ENCODE measurements at regions not wholly inside any gene's neighbourhood (a gene's known extent, or its start where the extent isn't known, plus 50 kb on each side); places are given as distances from the start of the nearest gene placed in this dataset.

DNA sequence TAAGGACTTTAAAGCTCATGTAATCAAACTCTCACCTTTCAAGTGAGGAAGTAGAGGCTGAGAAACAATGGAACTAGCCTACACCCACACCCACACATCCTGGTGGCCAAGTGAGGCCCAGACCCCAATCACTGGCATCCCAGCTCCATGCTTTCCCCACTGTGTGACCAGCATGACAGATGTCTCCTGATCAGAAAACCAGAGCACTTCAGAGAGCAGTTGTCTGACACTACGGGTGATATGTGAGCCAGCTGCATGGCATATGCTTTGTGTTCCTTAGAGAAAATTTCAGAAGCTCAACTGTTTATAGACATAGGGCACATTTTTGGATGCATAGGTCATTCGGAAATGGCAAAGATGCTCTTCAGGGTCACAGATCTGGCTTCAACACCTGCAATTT lies 315.2 kb downstream of the NDFIP2 start:
- Histone ChIP-seq H3K36me3 (ENCODE audit: control insufficient read depth, insufficient read depth, low read length) (no peaks in the 10 kb centered on the region), H3K4me3 (ENCODE audit: low read length) (no peak overlapping the region), H3K27ac (ENCODE audit: low read depth, low read length) (no peak overlapping the region), H3K4me1 (ENCODE audit: control insufficient read depth, insufficient read depth, low read length) (no peaks in the 10 kb centered on the region), H3K27me3 (ENCODE audit: control insufficient read depth, insufficient read depth, low read length) (no peaks in the 10 kb centered on the region), H3K9ac (ENCODE audit: low read length) (no peak overlapping the region)

DNA sequence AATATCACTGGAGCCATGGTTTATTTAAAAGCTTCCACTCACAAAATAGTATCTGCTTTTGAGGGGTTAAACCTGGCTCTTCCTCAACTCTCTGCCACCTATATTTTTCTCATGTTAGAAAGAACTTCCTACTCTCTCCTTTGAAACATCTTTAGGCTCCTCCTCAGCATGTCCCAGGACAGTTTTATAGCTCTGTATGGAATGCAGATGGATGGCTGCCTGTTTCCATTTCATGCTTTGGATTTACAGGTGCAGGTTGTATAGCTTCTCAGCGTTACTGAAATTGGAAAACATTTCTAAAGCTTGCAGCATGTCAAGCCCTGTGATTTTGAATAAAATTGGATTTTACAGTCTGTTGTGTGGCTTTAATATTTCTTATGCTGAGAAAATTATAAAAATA lies 314.0 kb downstream of the NDFIP2 start:
- Histone ChIP-seq H3K9ac (ENCODE audit: low read length) (no peak overlapping the region), H3K27me3 (ENCODE audit: control insufficient read depth, insufficient read depth, low read length) (no peaks in the 10 kb centered on the region), H3K4me3 (ENCODE audit: low read length) (no peak overlapping the region), H3K4me1 (ENCODE audit: control insufficient read depth, insufficient read depth, low read length) (no peaks in the 10 kb centered on the region), H3K27ac (ENCODE audit: low read depth, low read length) (no peak overlapping the region), H3K36me3 (ENCODE audit: control insufficient read depth, insufficient read depth, low read length) (no peaks in the 10 kb centered on the region)

GRCh38 chr13:79792716-79793115 lies 311.8 kb downstream of the NDFIP2 start:
- Histone ChIP-seq H3K36me3 (ENCODE audit: control insufficient read depth, insufficient read depth, low read length) (no peaks in the 10 kb centered on the region), H3K27me3 (ENCODE audit: control insufficient read depth, insufficient read depth, low read length) (no peaks in the 10 kb centered on the region), H3K27ac (ENCODE audit: low read depth, low read length) (no peak overlapping the region), H3K9ac (ENCODE audit: low read length) (no peak overlapping the region), H3K4me3 (ENCODE audit: low read length) (no peak overlapping the region), H3K4me1 (ENCODE audit: control insufficient read depth, insufficient read depth, low read length) (no peaks in the 10 kb centered on the region)

- Histone ChIP-seq H3K36me3 (ENCODE audit: control insufficient read depth, insufficient read depth, low read length) (no peaks in the 10 kb centered on the region), H3K27me3 (ENCODE audit: control insufficient read depth, insufficient read depth, low read length) (no peaks in the 10 kb centered on the region), H3K9ac (ENCODE audit: low read length) (no peak overlapping the region), H3K4me1 (ENCODE audit: control insufficient read depth, insufficient read depth, low read length) (no peaks in the 10 kb centered on the region), H3K27ac (ENCODE audit: low read depth, low read length) (no peak overlapping the region), H3K4me3 (ENCODE audit: low read length) (no peak overlapping the region)
Measured at GRCh38 chr13:79791471-79792042, 310.6 kb downstream of the NDFIP2 start.

DNA sequence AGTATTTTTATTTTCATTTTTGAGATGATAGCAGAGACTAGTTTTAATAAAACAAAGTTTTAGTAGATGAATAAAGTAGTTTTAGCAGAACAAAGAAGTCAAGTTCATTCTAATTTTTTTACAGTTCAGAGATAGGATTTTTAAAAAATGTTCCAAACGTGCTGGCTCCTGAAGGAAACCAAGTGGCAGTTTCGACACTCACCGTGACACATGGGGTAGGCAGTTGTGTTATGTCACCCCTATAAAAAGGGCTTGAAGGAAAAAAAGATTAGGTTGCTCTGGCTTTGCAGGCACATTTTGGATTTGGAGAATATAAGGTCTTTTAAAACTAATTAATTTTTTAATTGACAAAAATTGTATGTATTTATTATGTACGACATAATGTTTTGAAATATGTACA lies 305.2 kb downstream of the NDFIP2 start:
- Histone ChIP-seq H3K9ac (ENCODE audit: low read length) (no peak overlapping the region), H3K4me3 (ENCODE audit: low read length) (no peak overlapping the region), H3K4me1 (ENCODE audit: control insufficient read depth, insufficient read depth, low read length) (no peaks in the 10 kb centered on the region), H3K36me3 (ENCODE audit: control insufficient read depth, insufficient read depth, low read length) (no peaks in the 10 kb centered on the region), H3K27me3 (ENCODE audit: control insufficient read depth, insufficient read depth, low read length) (no peaks in the 10 kb centered on the region), H3K27ac (ENCODE audit: low read depth, low read length) (no peak overlapping the region)

- no peak overlapping the region for H3K4me3 ChIP-seq (ENCODE audit: low read length)
- H3K27ac ChIP-seq (ENCODE audit: low read depth, low read length) = no peak overlapping the region
- no peaks in the 10 kb centered on the region for H3K27me3 ChIP-seq (ENCODE audit: control insufficient read depth, insufficient read depth, low read length)
- H3K36me3 ChIP-seq (ENCODE audit: control insufficient read depth, insufficient read depth, low read length) = no peaks in the 10 kb centered on the region
- no peaks in the 10 kb centered on the region for H3K4me1 ChIP-seq (ENCODE audit: control insufficient read depth, insufficient read depth, low read length)
- no peak overlapping the region for H3K9ac ChIP-seq (ENCODE audit: low read length)
Measured at GRCh38 chr13:79782541-79783205, 301.7 kb downstream of the NDFIP2 start.

- H3K9ac ChIP-seq (ENCODE audit: low read length) = no peak overlapping the region
- H3K4me1 ChIP-seq (ENCODE audit: control insufficient read depth, insufficient read depth, low read length) = no peaks in the 10 kb centered on the region
- H3K27me3 ChIP-seq (ENCODE audit: control insufficient read depth, insufficient read depth, low read length) = no peaks in the 10 kb centered on the region
- no peak overlapping the region for H3K4me3 ChIP-seq (ENCODE audit: low read length)
- no peaks in the 10 kb centered on the region for H3K36me3 ChIP-seq (ENCODE audit: control insufficient read depth, insufficient read depth, low read length)
- H3K27ac ChIP-seq (ENCODE audit: low read depth, low read length) = no peak overlapping the region
Measured at GRCh38 chr13:79781829-79782540, 301.0 kb downstream of the NDFIP2 start.

DNA sequence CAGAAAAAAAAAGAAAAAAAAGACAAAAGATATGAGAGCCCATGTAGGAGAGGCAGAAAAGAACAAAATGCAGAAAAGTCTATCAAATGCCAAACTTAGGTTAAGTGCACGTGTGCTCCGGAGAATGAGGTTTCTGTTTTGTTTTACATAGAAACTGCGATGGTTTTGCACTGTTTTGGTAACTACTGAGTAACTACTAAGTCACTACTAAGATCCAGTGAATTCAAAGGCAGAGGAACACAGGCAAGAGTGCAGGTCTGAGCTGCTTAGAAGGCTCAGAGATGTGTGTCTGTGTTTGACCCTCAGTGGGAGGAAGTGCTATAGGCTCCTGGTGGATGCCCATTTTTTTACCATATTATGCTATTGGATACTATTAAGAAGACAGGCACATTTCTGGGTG lies 299.3 kb downstream of the NDFIP2 start:
- Histone ChIP-seq H3K4me1 (ENCODE audit: control insufficient read depth, insufficient read depth, low read length) (no peaks in the 10 kb centered on the region), H3K27ac (ENCODE audit: low read depth, low read length) (no peak overlapping the region), H3K4me3 (ENCODE audit: low read length) (no peak overlapping the region), H3K27me3 (ENCODE audit: control insufficient read depth, insufficient read depth, low read length) (no peaks in the 10 kb centered on the region), H3K9ac (ENCODE audit: low read length) (no peak overlapping the region), H3K36me3 (ENCODE audit: control insufficient read depth, insufficient read depth, low read length) (no peaks in the 10 kb centered on the region)

DNA sequence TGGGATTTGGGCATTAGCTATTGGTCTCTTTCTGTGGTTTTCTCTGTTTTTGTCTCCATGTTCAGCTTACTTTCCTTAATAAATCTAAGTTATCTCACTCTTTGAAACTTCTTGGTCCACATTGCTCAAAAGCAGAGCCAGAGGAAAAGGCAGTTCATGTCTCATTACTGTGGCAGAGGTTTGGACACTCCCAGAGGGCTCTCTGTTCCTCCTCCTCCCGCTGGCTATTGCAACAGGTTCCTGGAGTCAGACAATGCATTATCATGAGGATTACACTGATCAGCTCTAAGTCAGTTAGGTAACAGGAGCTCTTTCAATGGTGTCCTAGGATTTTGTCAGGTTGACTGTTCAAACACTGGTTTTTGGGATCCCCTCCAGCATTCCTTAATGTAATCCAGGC lies 298.8 kb downstream of the NDFIP2 start:
- Histone ChIP-seq H3K27me3 (ENCODE audit: control insufficient read depth, insufficient read depth, low read length) (no peaks in the 10 kb centered on the region), H3K36me3 (ENCODE audit: control insufficient read depth, insufficient read depth, low read length) (no peaks in the 10 kb centered on the region), H3K4me3 (ENCODE audit: low read length) (no peak overlapping the region), H3K27ac (ENCODE audit: low read depth, low read length) (no peak overlapping the region), H3K9ac (ENCODE audit: low read length) (no peak overlapping the region), H3K4me1 (ENCODE audit: control insufficient read depth, insufficient read depth, low read length) (no peaks in the 10 kb centered on the region)

GRCh38 chr13:79778741-79779460 lies 297.9 kb downstream of the NDFIP2 start:
- H3K27me3 ChIP-seq (ENCODE audit: control insufficient read depth, insufficient read depth, low read length) = no peaks in the 10 kb centered on the region
- no peak overlapping the region for H3K27ac ChIP-seq (ENCODE audit: low read depth, low read length)
- H3K4me3 ChIP-seq (ENCODE audit: low read length) = no peak overlapping the region
- no peaks in the 10 kb centered on the region for H3K4me1 ChIP-seq (ENCODE audit: control insufficient read depth, insufficient read depth, low read length)
- no peaks in the 10 kb centered on the region for H3K36me3 ChIP-seq (ENCODE audit: control insufficient read depth, insufficient read depth, low read length)
- no peak overlapping the region for H3K9ac ChIP-seq (ENCODE audit: low read length)

DNA sequence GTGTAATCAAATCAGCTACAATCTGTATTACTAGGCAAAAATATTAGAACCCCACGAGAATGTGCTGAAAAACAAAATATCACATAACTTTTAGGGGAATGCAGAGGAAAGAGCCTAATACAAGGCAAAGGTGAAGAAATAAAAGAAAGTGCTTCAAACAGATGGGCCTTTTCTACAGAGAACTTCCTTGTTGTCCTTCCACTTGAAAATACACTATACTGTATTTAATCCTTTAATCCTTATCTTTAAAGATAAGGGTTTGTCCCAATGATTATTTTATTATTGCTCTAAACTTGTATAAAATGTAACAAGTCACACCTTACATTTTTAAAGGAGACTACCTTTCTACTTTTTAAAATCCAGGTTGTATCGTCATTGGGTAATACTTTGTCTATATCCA lies 296.5 kb downstream of the NDFIP2 start:
- H3K9ac ChIP-seq (ENCODE audit: low read length) = no peak overlapping the region
- H3K27me3 ChIP-seq (ENCODE audit: control insufficient read depth, insufficient read depth, low read length) = no peaks in the 10 kb centered on the region
- H3K4me1 ChIP-seq (ENCODE audit: control insufficient read depth, insufficient read depth, low read length) = no peaks in the 10 kb centered on the region
- H3K36me3 ChIP-seq (ENCODE audit: control insufficient read depth, insufficient read depth, low read length) = no peaks in the 10 kb centered on the region
- H3K4me3 ChIP-seq (ENCODE audit: low read length) = no peak overlapping the region
- no peak overlapping the region for H3K27ac ChIP-seq (ENCODE audit: low read depth, low read length)

DNA sequence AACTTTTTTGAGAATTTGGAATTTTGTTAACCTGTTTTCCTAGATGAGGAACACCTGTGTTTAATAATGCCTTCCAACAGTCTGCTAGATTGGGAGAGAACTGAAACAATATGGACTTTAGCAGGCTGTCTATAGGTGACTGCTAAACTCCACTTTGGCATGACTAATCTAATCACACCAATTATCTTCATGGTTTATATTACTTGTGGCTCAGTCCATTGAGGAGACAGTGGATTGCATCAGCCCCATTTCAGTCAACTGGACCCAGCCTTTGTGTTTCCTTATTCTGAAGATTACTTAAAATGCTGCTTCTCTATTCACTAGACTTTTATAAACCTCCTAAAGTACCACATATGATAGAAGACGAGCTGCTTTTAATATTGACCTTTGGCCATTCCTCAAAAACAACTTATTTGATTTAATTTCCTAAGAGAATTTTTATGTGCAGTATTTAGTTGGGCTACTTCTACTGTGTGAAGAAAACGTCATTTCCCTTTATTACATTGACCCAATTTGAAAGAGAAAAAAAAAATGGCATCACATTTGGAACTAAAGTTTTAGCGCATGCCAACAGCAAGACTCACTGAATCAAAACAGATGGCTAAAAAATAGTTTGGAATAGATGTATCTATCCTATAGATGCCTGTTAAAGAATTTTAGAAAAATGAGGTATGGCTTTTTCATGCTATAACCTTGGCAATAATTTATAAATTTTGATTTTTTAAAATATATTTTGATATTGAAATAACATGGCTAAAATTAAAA lies 295.8 kb downstream of the NDFIP2 start:
- H3K27me3 ChIP-seq (ENCODE audit: control insufficient read depth, insufficient read depth, low read length) = no peaks in the 10 kb centered on the region
- no peak overlapping the region for H3K4me3 ChIP-seq (ENCODE audit: low read length)
- H3K9ac ChIP-seq (ENCODE audit: low read length) = no peak overlapping the region
- H3K36me3 ChIP-seq (ENCODE audit: control insufficient read depth, insufficient read depth, low read length) = no peaks in the 10 kb centered on the region
- no peak overlapping the region for H3K27ac ChIP-seq (ENCODE audit: low read depth, low read length)
- no peaks in the 10 kb centered on the region for H3K4me1 ChIP-seq (ENCODE audit: control insufficient read depth, insufficient read depth, low read length)

Measured in rectal smooth muscle tissue (tissue), 1 donor.